Activated T-cell treated with anti-CD3 and anti-CD28 coated beads for 24 hours (primary cell): ENCODE measurements at regions not wholly inside any gene's neighbourhood (a gene's known extent, or its start where the extent isn't known, plus 50 kb on each side); places are given as distances from the start of the nearest gene placed in this dataset.

Source experiments
- DNase-seq: peaks from one replicate; pipeline ENCODE4 v3.0.0-alpha.2; 2020; ENCODE audit warnings: low read depth

DNA sequence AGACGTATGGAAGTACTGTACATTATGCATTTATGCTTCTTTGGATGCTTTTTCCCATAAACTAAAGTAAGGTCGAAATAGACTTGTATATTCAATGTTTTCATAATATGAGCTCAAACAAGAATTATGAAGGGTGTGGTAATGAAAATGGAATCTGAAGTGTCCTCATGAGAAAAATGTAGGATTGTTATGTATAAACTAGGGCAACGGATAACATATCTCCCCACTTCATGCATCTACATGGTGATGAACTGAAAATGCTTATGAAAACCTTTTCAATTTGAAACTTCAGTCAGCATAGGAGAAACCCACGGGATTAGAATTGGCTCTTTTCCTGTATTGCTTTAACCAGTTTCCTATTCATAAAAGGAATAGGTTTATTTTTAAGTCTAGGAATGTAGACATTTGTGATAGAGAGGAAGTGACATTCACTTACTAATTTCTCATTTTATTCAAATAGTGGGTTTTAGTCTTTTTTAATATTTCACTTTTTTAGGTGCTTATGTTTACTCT lies 608.2 kb upstream of the GCFC2 start:
- DNase-seq, result no peak

- no peak for DNase-seq
Observed at GRCh38 chr2:76316691-76317090, 606.0 kb upstream of the GCFC2 start.

- DNase-seq, result no peak
Observed at GRCh38 chr2:76314271-76315020, 603.7 kb upstream of the GCFC2 start.

DNA sequence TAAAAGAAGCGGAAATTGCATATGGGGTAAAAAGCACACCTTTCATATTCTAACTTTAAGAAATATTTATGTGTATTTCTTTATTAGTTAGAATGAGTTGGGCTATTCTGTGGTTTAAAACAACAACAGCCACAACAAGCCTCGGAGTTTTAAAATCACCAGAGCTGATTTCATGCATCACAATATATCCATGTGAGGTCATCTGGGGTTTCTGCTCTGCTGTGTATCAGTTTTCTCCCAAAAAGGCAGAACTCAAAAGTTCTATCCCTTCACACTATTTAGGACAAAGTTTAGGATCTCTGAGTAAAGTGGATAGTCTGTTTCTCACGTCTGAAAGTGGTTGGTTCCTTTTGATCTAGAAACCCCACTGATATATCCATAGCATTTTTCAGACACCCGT lies 601.5 kb upstream of the GCFC2 start:
- no peak for DNase-seq

DNA sequence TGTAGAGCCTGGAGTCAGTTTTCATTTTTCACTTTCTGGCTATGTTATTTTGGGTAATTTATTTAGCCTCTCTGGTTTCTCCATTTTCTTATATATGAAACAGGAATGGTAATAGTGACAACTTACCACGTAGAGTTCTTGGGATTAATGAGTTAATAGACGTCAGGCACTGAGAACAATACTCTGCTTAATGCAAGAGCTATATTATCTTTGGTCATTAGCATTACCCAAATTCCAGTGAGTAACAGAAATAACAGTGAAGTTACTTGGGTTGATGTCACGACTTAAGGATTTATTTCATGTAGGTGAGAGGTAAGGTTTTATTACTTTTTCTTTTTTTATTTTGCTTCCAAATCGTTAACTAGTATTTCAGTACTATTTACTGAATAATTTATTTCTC lies 601.0 kb upstream of the GCFC2 start:
- DNase-seq, result no peak

DNA sequence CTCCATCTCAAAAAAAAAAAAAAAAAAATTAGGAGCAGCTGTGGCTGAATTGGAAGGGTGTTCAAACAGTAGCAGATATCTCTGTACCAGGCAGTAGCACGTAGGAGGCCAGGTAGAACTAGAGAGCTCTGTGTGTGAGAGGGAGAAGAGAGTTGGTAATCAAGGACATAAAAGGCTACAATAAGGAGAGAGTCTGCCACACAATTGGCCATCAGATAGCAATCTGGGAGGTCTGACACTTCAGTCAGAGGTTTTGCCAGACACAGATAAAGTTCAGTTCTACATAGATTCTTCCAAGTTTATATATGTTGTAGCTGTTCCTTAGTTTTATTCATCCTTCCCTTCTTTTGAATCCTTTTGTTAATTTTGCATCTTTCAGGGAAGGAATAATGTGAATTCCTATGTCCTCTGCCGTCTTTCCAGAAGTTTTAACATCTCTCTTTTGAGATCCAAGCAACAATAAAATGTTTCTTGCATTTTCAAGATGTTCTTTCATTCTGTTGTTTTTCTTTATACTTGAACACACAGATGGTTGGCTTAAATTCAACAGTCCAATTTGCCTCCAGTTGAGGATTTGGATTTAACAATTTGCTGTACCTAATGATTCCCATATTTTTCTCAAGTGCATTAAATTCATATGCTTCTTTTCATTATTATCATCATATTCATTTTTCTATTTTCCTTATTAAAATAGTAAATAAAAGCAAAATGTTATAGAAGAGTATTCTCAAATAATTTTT lies 600.3 kb upstream of the GCFC2 start:
- no peak for DNase-seq

GRCh38 chr2:76307495-76307894 lies 596.8 kb upstream of the GCFC2 start:
- no peak for DNase-seq

- DNase-seq, result no peak
Observed at GRCh38 chr2:76298041-76298440, 587.3 kb upstream of the GCFC2 start.

DNA sequence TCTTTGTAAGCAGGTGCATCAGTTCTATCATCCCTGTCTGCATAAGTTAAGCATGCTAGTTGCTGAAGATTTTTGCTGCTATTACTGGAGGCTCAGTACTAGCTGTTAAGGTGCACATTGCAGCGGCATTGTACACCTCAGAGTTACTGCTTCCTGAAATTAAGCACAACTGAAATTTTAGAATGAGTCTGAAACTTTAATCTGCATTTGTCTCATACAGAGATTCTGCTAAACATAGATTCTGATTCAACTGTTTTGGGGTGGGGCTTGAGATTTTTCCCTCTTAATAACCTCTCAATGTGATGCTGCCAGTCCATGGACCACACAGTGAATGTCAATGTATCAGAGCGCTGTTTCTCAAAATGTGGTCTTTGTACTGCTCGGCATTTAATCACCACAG lies 585.7 kb upstream of the GCFC2 start:
- DNase-seq, result no peak

DNA sequence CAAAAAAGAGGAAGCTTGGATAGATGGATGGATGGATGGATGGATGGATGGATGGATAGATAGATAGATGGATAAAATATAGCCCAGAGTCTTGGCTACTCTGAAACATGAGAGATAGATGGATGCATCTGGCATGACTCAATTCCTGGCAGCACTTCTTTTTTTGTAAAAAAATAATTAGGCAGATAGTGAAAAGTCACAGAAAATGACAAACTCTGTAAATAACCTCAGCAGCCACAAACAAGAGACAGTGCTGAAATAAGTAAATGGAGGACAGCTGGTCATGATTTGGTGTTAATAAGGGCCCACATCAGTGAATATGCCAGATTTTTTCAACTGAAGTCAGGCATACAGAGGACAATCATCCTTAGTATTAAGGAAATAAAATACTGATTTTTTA lies 585.0 kb upstream of the GCFC2 start:
- DNase-seq, result no peak

DNA sequence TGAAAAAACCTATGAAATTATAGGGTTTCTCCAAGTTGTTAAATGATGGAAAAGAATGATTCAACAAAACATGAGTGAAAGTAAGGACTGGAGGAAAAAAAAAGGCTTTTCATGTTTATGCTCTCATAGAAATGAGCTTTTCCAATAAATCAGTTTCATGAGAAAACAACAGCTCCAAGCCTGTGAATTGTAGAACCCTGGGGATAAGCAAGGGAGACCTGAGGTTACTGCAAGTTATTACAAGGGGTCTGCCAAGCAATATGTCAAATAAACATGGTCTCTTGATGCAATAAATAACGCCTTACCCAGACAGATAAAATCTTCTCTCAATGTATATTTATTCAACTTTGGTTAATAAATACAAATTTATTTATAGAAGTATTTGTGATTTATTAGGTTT lies 577.9 kb upstream of the GCFC2 start:
- DNase-seq, result no peak

DNA sequence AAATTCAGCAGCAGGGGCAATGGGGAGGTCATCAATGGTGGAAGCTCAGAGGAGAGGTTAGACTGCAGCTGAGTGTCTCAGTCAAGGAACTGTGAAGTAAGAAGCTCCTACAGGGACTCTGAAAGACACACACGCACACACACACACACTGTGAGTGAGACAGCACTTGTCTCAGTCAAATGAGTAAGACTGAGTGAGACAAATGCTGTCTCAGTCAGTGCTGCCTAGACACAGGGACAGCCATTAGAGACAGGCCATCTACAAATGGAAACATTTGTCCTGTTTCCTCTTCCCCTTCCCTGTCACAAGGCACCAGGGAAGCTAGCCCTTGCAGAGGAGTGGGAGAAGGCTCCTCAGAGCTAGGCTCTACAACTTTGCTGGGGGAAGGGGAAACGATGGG lies 577.4 kb upstream of the GCFC2 start:
- DNase-seq, result no peak

- no peak for DNase-seq
Observed at GRCh38 chr2:76283350-76283749, 572.6 kb upstream of the GCFC2 start.

GRCh38 chr2:76281156-76281841 lies 570.6 kb upstream of the GCFC2 start:
- no peak for DNase-seq

DNA sequence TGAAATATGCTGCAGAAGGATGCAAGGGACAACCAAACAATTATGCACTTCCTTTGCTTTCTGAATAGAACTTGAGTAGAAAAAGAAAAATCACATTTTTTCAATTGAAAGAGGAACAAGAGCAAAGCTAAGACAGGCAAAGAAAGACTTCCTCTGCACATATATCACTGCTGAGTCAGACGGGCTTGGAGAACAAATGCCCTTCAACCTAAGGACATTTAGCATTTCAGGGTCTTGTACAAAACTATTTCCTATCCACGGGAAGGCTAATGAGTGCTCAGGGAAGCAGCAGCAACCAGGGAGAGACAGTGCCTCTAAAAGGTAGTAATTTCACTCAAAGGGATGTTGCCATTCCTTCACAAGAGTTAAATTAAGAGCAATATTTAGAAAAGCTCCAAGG lies 570.0 kb upstream of the GCFC2 start:
- DNase-seq, result no peak

GRCh38 chr2:76279142-76279541 lies 568.4 kb upstream of the GCFC2 start:
- DNase-seq, result no peak

GRCh38 chr2:76275788-76276187 lies 565.1 kb upstream of the GCFC2 start:
- DNase-seq, result no peak

GRCh38 chr2:76274676-76275075 lies 564.0 kb upstream of the GCFC2 start:
- no peak for DNase-seq

GRCh38 chr2:76274160-76274559 lies 563.4 kb upstream of the GCFC2 start:
- no peak for DNase-seq

GRCh38 chr2:76270096-76270710 lies 559.5 kb upstream of the GCFC2 start:
- DNase-seq, result no peak

- DNase-seq, result no peak
Observed at GRCh38 chr2:76268902-76269620, 558.3 kb upstream of the GCFC2 start.

DNA sequence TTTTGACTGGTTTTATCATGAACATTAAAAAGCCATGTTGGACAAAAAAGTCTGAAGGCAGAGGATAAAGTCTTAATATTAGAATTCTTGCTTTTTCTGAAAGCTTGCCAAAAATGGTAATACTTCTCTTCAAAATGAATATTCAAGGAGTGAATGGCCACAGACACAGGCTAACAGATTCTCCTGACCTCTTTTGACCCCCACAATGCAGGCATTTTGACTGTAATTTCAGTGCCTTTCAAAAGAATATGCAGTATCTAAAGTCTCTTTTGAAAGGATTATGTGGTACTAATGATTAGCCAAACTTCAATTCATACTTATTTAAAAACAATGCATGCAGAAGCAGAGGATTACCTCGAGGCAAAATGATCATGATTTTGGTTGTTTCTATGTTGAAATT lies 557.8 kb upstream of the GCFC2 start:
- DNase-seq, result no peak
